ENCODE measurements at regions not wholly inside any gene's neighbourhood (a gene's known extent, or its start where the extent isn't known, plus 50 kb on each side); places are given as distances from the start of the nearest gene placed in this dataset.

GRCh38 chr2:239533569-239534316, 132.9 kb upstream of the HDAC4 start:
- H3K27me3 Mint-ChIP-seq (ENCODE audit: insufficient read depth, low read depth) = peaks cover 18% of the 10 kb centered on the region
- Histone ChIP-seq H3K79me2 (ENCODE audit: low read depth) (no peaks in the 10 kb centered on the region), H3F3A (ENCODE audit: low read depth) (peaks cover 10% of the 10 kb centered on the region), H2AFZ (replicated peaks) (no peak overlapping the region), H3K9me3 (ENCODE audit: low read depth) (no peaks in the 10 kb centered on the region), H4K20me1 (ENCODE audit: low read depth) (no peaks in the 10 kb centered on the region), H3K4me2 (no peak overlapping the region), H3K4me3 (no peak overlapping the region), H3K27ac (no peak overlapping the region), H3K36me3 (no peaks in the 10 kb centered on the region), H3K4me1 (peaks cover 17% of the 10 kb centered on the region), H3K9ac (no peak overlapping the region), H3K27me3 (no peaks in the 10 kb centered on the region)
- DNase-seq (ENCODE audit: low spot score) = no peak
- no peak overlapping the region for H3K27ac Mint-ChIP-seq
- TF ChIP-seq CTCF (IDR thresholded peaks at IDR 0.05) = no peak
- TF ChIP-seq EZH2 (IDR thresholded peaks at IDR 0.05) = no peak
- no peak for TF ChIP-seq EZH2phosphoT487 (IDR thresholded peaks at IDR 0.05)
- H3K4me1 Mint-ChIP-seq = peaks cover 42% of the 10 kb centered on the region
- no peak overlapping the region for H3K4me3 Mint-ChIP-seq
- peaks cover 20% of the 10 kb centered on the region for H3K9me3 Mint-ChIP-seq
- no peaks in the 10 kb centered on the region for H3K36me3 Mint-ChIP-seq

GRCh38 chr2:239532859-239533258, 132.0 kb upstream of the HDAC4 start:
- H3F3A ChIP-seq (ENCODE audit: low read depth) = peaks cover 10% of the 10 kb centered on the region
- no peak overlapping the region for H3K4me2 ChIP-seq
- Mint-ChIP-seq H3K27me3 (ENCODE audit: insufficient read depth, low read depth) (peaks cover 18% of the 10 kb centered on the region), H3K4me3 (no peak overlapping the region), H3K27ac (peak overlapping the region; percentile 89), H3K4me1 (peaks cover 42% of the 10 kb centered on the region), H3K9me3 (peaks cover 20% of the 10 kb centered on the region), H3K36me3 (no peaks in the 10 kb centered on the region)
- no peaks in the 10 kb centered on the region for H4K20me1 ChIP-seq (ENCODE audit: low read depth)
- no peaks in the 10 kb centered on the region for H3K9me3 ChIP-seq (ENCODE audit: low read depth)
- H2AFZ ChIP-seq (replicated peaks) = no peak overlapping the region
- DNase-seq (ENCODE audit: low spot score) = no peak
- H3K9ac ChIP-seq = no peak overlapping the region
- no peak overlapping the region for H3K27ac ChIP-seq
- H3K36me3 ChIP-seq = no peaks in the 10 kb centered on the region
- peaks cover 17% of the 10 kb centered on the region for H3K4me1 ChIP-seq
- no peaks in the 10 kb centered on the region for H3K79me2 ChIP-seq (ENCODE audit: low read depth)
- H3K27me3 ChIP-seq = no peaks in the 10 kb centered on the region
- no peak overlapping the region for H3K4me3 ChIP-seq
- TF ChIP-seq EZH2phosphoT487 (IDR thresholded peaks at IDR 0.05) = no peak
- no peak for TF ChIP-seq EZH2 (IDR thresholded peaks at IDR 0.05)
- no peak for TF ChIP-seq CTCF (IDR thresholded peaks at IDR 0.05)

GRCh38 chr2:239532250-239532649, 131.4 kb upstream of the HDAC4 start:
- Histone ChIP-seq H3K27me3 (no peaks in the 10 kb centered on the region), H3K9me3 (ENCODE audit: low read depth) (no peaks in the 10 kb centered on the region), H3K4me1 (peaks cover 17% of the 10 kb centered on the region), H4K20me1 (ENCODE audit: low read depth) (no peaks in the 10 kb centered on the region), H2AFZ (replicated peaks) (no peak overlapping the region), H3K4me3 (no peak overlapping the region), H3K79me2 (ENCODE audit: low read depth) (no peaks in the 10 kb centered on the region), H3F3A (ENCODE audit: low read depth) (peaks cover 10% of the 10 kb centered on the region), H3K4me2 (peak overlapping the region; percentile 54), H3K27ac (peak overlapping the region; percentile 76), H3K36me3 (no peaks in the 10 kb centered on the region), H3K9ac (no peak overlapping the region)
- H3K27me3 Mint-ChIP-seq (ENCODE audit: insufficient read depth, low read depth) = peaks cover 18% of the 10 kb centered on the region
- H3K9me3 Mint-ChIP-seq = peaks cover 20% of the 10 kb centered on the region
- peak overlapping the region; percentile 93 for H3K27ac Mint-ChIP-seq
- TF ChIP-seq EZH2 (IDR thresholded peaks at IDR 0.05) = no peak
- TF ChIP-seq CTCF (IDR thresholded peaks at IDR 0.05) = no peak
- no peak for TF ChIP-seq EZH2phosphoT487 (IDR thresholded peaks at IDR 0.05)
- peaks cover 42% of the 10 kb centered on the region for H3K4me1 Mint-ChIP-seq
- DNase-seq (ENCODE audit: low spot score) = no peak
- H3K4me3 Mint-ChIP-seq = peak overlapping the region; percentile 70
- H3K36me3 Mint-ChIP-seq = no peaks in the 10 kb centered on the region

Data from neural progenitor cell (in vitro differentiated cells).